Tibial artery (tissue), 4 donors: ENCODE measurements at regions not wholly inside any gene's neighbourhood (a gene's known extent, or its start where the extent isn't known, plus 50 kb on each side); places are given as distances from the start of the nearest gene placed in this dataset.

Experiments
- DNase-seq, 2 donors: peaks; one replicate each; pipeline ENCODE4 v3.0.0-alpha.2; 2019
- H3K27ac ChIP-seq, 2 donors: fragments of 200-600 bp; sonication (generic) in 1 of 2; 1 replicate in 1 of 2; 2 replicates in 1 of 2; pipeline ENCODE4 v1.5.1; 2018 to 2019; ENCODE audit warnings: mild to moderate bottlenecking in 1 of 2
- H3K27me3 ChIP-seq, 2 donors: fragments of 200-600 bp; sonication (generic) in 1 of 2; one replicate each; pipeline versions ENCODE4 v1.5.1 to v1.6.0; 2016 to 2019
- H3K36me3 ChIP-seq, 3 donors: fragments of 200-600 bp; sonication (generic) in 2 of 3; one replicate each; pipeline ENCODE4 v1.5.1; 2016 to 2019; ENCODE audit warnings: mild to moderate bottlenecking in 2 of 3
- H3K4me1 ChIP-seq, 4 donors: fragments of 200-600 bp; sonication (generic) in 2 of 4; 1 replicate in 3 of 4; 2 replicates in 1 of 4; pipeline ENCODE4 v1.5.1; 2016 to 2019
- H3K4me3 ChIP-seq, 2 donors: fragments of 200-600 bp; sonication (generic) in 1 of 2; 1 replicate in 1 of 2; 2 replicates in 1 of 2; pipeline ENCODE4 v1.5.1; 2018 to 2019; ENCODE audit warnings: mild to moderate bottlenecking in 2 of 2
- H3K9me3 ChIP-seq, 3 donors: fragments of 200-600 bp; sonication (generic) in 1 of 3; one replicate each; pipeline ENCODE4 v1.5.1; 2016 to 2019
- CTCF ChIP-seq, 2 experiments: fragments of 200-600 bp in 1 of 2; fragments of 450-650 bp in 1 of 2; IDR thresholded peaks; one replicate each; pipeline ENCODE4 v1.5.1; 2017 to 2019; ENCODE audit warnings: antibody characterized with exemption in 2 of 2, mild to moderate bottlenecking in 1 of 2, moderate library complexity in 1 of 2
- intact Hi-C: fragments of 100-400 bp; cut with DNase I; formaldehyde crosslinking; loops from one replicate; pipeline ENCODE4 v1.15.0; 2023; ENCODE audit warnings: low total_unique reads

- H3K9me3 ChIP-seq = no peaks in the 10 kb centered on the region
- intact Hi-C loops = no loop called here
- peaks cover 0 to 3% of the 10 kb centered on the region in 2 donors for H3K27me3 ChIP-seq
- no peak overlapping the region for H3K27ac ChIP-seq
- H3K4me3 ChIP-seq = no peak overlapping the region
- no peak for DNase-seq
- no peaks in the 10 kb centered on the region for H3K4me1 ChIP-seq
- H3K36me3 ChIP-seq = no peaks in the 10 kb centered on the region
- no peak for TF ChIP-seq CTCF (IDR thresholded peaks at IDR 0.05)
Measured at GRCh38 chr1:62917314-62917713, 133.4 kb downstream of the ATG4C start.

GRCh38 chr1:62917805-62918204 lies 133.9 kb downstream of the ATG4C start:
- no peak overlapping the region for H3K4me3 ChIP-seq
- intact Hi-C loops = no loop called here
- DNase-seq = no peak
- no peaks in the 10 kb centered on the region for H3K36me3 ChIP-seq
- no peak for TF ChIP-seq CTCF (IDR thresholded peaks at IDR 0.05)
- H3K4me1 ChIP-seq = no peaks in the 10 kb centered on the region
- H3K27ac ChIP-seq = no peak overlapping the region
- H3K9me3 ChIP-seq = no peaks in the 10 kb centered on the region
- H3K27me3 ChIP-seq = peaks cover 0 to 3% of the 10 kb centered on the region in 2 donors

- Histone ChIP-seq H3K4me3 (no peak overlapping the region), H3K27ac (no peak overlapping the region), H3K36me3 (no peaks in the 10 kb centered on the region), H3K27me3 (peaks cover 0 to 3% of the 10 kb centered on the region in 2 donors), H3K4me1 (no peaks in the 10 kb centered on the region), H3K9me3 (no peaks in the 10 kb centered on the region)
- no peak for TF ChIP-seq CTCF (IDR thresholded peaks at IDR 0.05)
- DNase-seq = no peak
- intact Hi-C loops = no loop called here
Measured at GRCh38 chr1:62918700-62919099, 134.8 kb downstream of the ATG4C start.

GRCh38 chr1:62922006-62922405 lies 138.1 kb downstream of the ATG4C start:
- peaks cover 0 to 3% of the 10 kb centered on the region in 2 donors for H3K27me3 ChIP-seq
- TF ChIP-seq CTCF (IDR thresholded peaks at IDR 0.05) = no peak
- no peaks in the 10 kb centered on the region for H3K36me3 ChIP-seq
- no peaks in the 10 kb centered on the region for H3K9me3 ChIP-seq
- H3K4me3 ChIP-seq = no peak overlapping the region
- no peak for DNase-seq
- intact Hi-C loops = no loop called here
- no peaks in the 10 kb centered on the region for H3K4me1 ChIP-seq
- H3K27ac ChIP-seq = no peak overlapping the region

GRCh38 chr1:62924983-62925790 lies 141.3 kb downstream of the ATG4C start:
- Histone ChIP-seq H3K27me3 (no peaks in the 10 kb centered on the region), H3K36me3 (no peaks in the 10 kb centered on the region), H3K4me1 (no peaks in the 10 kb centered on the region), H3K4me3 (no peak overlapping the region), H3K27ac (no peak overlapping the region), H3K9me3 (no peaks in the 10 kb centered on the region)
- DNase-seq = no peak
- no peak for TF ChIP-seq CTCF (IDR thresholded peaks at IDR 0.05)
- intact Hi-C loops = no loop called here
